Hepatocyte (in vitro differentiated cells): ENCODE measurements at regions not wholly inside any gene's neighbourhood (a gene's known extent, or its start where the extent isn't known, plus 50 kb on each side); places are given as distances from the start of the nearest gene placed in this dataset.
A peak's percentile ranks its signal among the peaks of the same experiment; 100 is the strongest.

Experiments
- DNase-seq: peaks from one replicate; pipeline ENCODE4 v3.0.0-alpha.2; 2016; ENCODE audit warnings: low spot score
- H2AFZ ChIP-seq: fragments of 200-600 bp; sonication (generic); 2 replicates; pipeline ENCODE4 v1.6.0; 2016; ENCODE audit warnings: antibody characterized with exemption, mild to moderate bottlenecking
- H3K27ac ChIP-seq: fragments of 200-600 bp; sonication (generic); 2 replicates; pipeline ENCODE4 v1.5.1; 2016; ENCODE audit warnings: mild to moderate bottlenecking
- H3K27me3 ChIP-seq: fragments of 200-600 bp; sonication (generic); 2 replicates; pipeline ENCODE4 v1.6.1; 2016
- H3K36me3 ChIP-seq: fragments of 200-600 bp; sonication (generic); replicated peaks from 2 replicates; pipeline ENCODE4 v1.5.1; 2016; ENCODE audit warnings: low read depth; ENCODE audit not compliant: insufficient read depth
- H3K4me1 ChIP-seq: fragments of 200-600 bp; sonication (generic); 2 replicates; pipeline ENCODE4 v1.5.1; 2016; ENCODE audit warnings: mild to moderate bottlenecking, moderate library complexity; ENCODE audit not compliant: insufficient read depth
- H3K4me2 ChIP-seq: fragments of 200-600 bp; sonication (generic); 2 replicates; pipeline ENCODE4 v1.6.0; 2016
- H3K4me3 ChIP-seq: fragments of 200-600 bp; sonication (generic); 2 replicates; pipeline ENCODE4 v1.5.1; 2016; ENCODE audit warnings: mild to moderate bottlenecking
- H3K79me2 ChIP-seq: fragments of 200-600 bp; sonication (generic); 2 replicates; pipeline ENCODE4 v1.6.0; 2017; ENCODE audit warnings: mild to moderate bottlenecking
- H3K9me2 ChIP-seq: fragments of 200-600 bp; sonication (generic); replicated peaks from 2 replicates; pipeline ENCODE4 v1.6.0; 2017; ENCODE audit warnings: mild to moderate bottlenecking; ENCODE audit not compliant: insufficient read depth
- H3K9me3 ChIP-seq: fragments of 200-600 bp; sonication (generic); 2 replicates; pipeline ENCODE4 v1.5.1; 2016; ENCODE audit warnings: low read depth, mild to moderate bottlenecking
- H4K20me1 ChIP-seq: fragments of 200-600 bp; sonication (generic); 2 replicates; pipeline ENCODE4 v1.6.0; 2016; ENCODE audit warnings: mild to moderate bottlenecking; ENCODE audit not compliant: insufficient read depth, poor library complexity, severe bottlenecking
- CTCF ChIP-seq: fragments of 200-600 bp; sonication (generic); IDR thresholded peaks from 2 replicates; pipeline ENCODE4 v1.5.1; 2016; ENCODE audit warnings: antibody characterized with exemption, mild to moderate bottlenecking; ENCODE audit not compliant: poor library complexity
- EZH2 ChIP-seq: fragments of 200-600 bp; sonication (generic); IDR thresholded peaks from 2 replicates; pipeline ENCODE4 v1.6.1; 2016; ENCODE audit warnings: antibody characterized with exemption, mild to moderate bottlenecking, borderline replicate concordance
- EZH2phosphoT487 ChIP-seq: fragments of 200-600 bp; sonication (generic); IDR thresholded peaks from one replicate; pipeline ENCODE4 v1.6.1; 2018; ENCODE audit warnings: antibody characterized with exemption, mild to moderate bottlenecking, low read depth, moderate library complexity; ENCODE audit not compliant: unreplicated experiment, severe bottlenecking
- WGBS: methylation state at CpG from one replicate; pipeline ENCODE4 v1.1.6; 2016; ENCODE audit warnings: low lambda C conversion rate; ENCODE audit errors: missing lambda C conversion rate; 5-methylcytosine and 5-hydroxymethylcytosine counted together

- H2AFZ ChIP-seq = no peak overlapping the region
- no peak for DNase-seq
- 71% methylated on average over 1 of the region's 1 CpG for WGBS
- H3K4me3 ChIP-seq = no peak overlapping the region
- H3K9me2 ChIP-seq = no peaks in the 10 kb centered on the region
- no peak for TF ChIP-seq CTCF
- TF ChIP-seq EZH2 = no peak
- TF ChIP-seq EZH2phosphoT487 = no peak
- H3K79me2 ChIP-seq = no peaks in the 10 kb centered on the region
- no peaks in the 10 kb centered on the region for H3K36me3 ChIP-seq
- H3K4me1 ChIP-seq = no peaks in the 10 kb centered on the region
- no peak overlapping the region for H3K27ac ChIP-seq
- no peaks in the 10 kb centered on the region for H3K27me3 ChIP-seq
- no peaks in the 10 kb centered on the region for H4K20me1 ChIP-seq
- H3K4me2 ChIP-seq = no peak overlapping the region
- H3K9me3 ChIP-seq = no peaks in the 10 kb centered on the region
Observed at GRCh38 chr7:81822811-81823210, 53.0 kb upstream of the HGF start.

GRCh38 chr7:81819861-81820260 lies 50.0 kb upstream of the HGF start:
- no peaks in the 10 kb centered on the region for H3K4me1 ChIP-seq
- no peak overlapping the region for H3K27ac ChIP-seq
- no peaks in the 10 kb centered on the region for H3K79me2 ChIP-seq
- no peak overlapping the region for H3K4me2 ChIP-seq
- H3K9me2 ChIP-seq = no peaks in the 10 kb centered on the region
- 43% methylated on average over 1 of the region's 1 CpG for WGBS
- no peak for DNase-seq
- no peak for TF ChIP-seq EZH2
- no peak for TF ChIP-seq EZH2phosphoT487
- no peak for TF ChIP-seq CTCF
- no peaks in the 10 kb centered on the region for H3K27me3 ChIP-seq
- H2AFZ ChIP-seq = peak overlapping the region; percentile 14
- H3K36me3 ChIP-seq = no peaks in the 10 kb centered on the region
- no peaks in the 10 kb centered on the region for H3K9me3 ChIP-seq
- no peak overlapping the region for H3K4me3 ChIP-seq
- no peaks in the 10 kb centered on the region for H4K20me1 ChIP-seq
